Adrenal gland (tissue), 5 donors: ENCODE measurements at regions not wholly inside any gene's neighbourhood (a gene's known extent, or its start where the extent isn't known, plus 50 kb on each side); places are given as distances from the start of the nearest gene placed in this dataset.

Source experiments
- CTCF ChIP-seq, 6 experiments: fragments of 450-650 bp in 4 of 6; fragments of 200-600 bp in 2 of 6; sonication (generic) in 1 of 6; IDR thresholded peaks; 1 replicate in 5 of 6; 2 replicates in 1 of 6; pipeline versions ENCODE4 v1.5.1 to v1.8.0; 2016 to 2021; ENCODE audit warnings: antibody characterized with exemption in 6 of 6, mild to moderate bottlenecking in 2 of 6, moderate library complexity in 1 of 6
- POLR2A ChIP-seq, 2 donors: fragments of 450-650 bp; IDR thresholded peaks; one replicate each; pipeline ENCODE4 v1.6.1; 2017; ENCODE audit warnings: antibody characterized with exemption in 2 of 2, mild to moderate bottlenecking in 2 of 2, moderate library complexity in 1 of 2
- donor health status: DM: no; HTN: no; CAD: no.

- TF ChIP-seq CTCF (IDR thresholded peaks at IDR 0.05) (no peak), POLR2A (IDR thresholded peaks at IDR 0.05) (no peak)
These were observed 77.2 kb upstream of the TPRG1 start for GRCh38 chr3:189094539-189094938.
